HG03064 (cell line): ENCODE measurements at regions not wholly inside any gene's neighbourhood (a gene's known extent, or its start where the extent isn't known, plus 50 kb on each side); places are given as distances from the start of the nearest gene placed in this dataset.

Source experiments
- ATAC-seq: cut with Tn5 transposase; IDR thresholded peaks from one replicate; pipeline ENCODE4 v1.9.1; 2021; ENCODE audit warnings: low read depth; ENCODE audit not compliant: unreplicated experiment

- ATAC-seq, result no peak
These were observed 710.0 kb upstream of the GRAMD2B start for GRCh38 chr5:125713109-125713805.

- ATAC-seq, result no peak
These were observed 708.0 kb upstream of the GRAMD2B start for GRCh38 chr5:125715216-125715615.

- ATAC-seq, result no peak
These were observed 706.0 kb upstream of the GRAMD2B start for GRCh38 chr5:125717209-125717608.

GRCh38 chr5:125719681-125720347, 703.4 kb upstream of the GRAMD2B start:
- ATAC-seq, result no peak

GRCh38 chr5:125720348-125720685, 702.9 kb upstream of the GRAMD2B start:
- ATAC-seq, result no peak

GRCh38 chr5:125720721-125721120, 702.5 kb upstream of the GRAMD2B start:
- ATAC-seq, result no peak

GRCh38 chr5:125722550-125722949, 700.7 kb upstream of the GRAMD2B start:
- no peak for ATAC-seq

- ATAC-seq, result no peak
These were observed 697.5 kb upstream of the GRAMD2B start for GRCh38 chr5:125725691-125726090.

- ATAC-seq, result no peak
These were observed 679.3 kb upstream of the GRAMD2B start for GRCh38 chr5:125743939-125744338.

- no peak for ATAC-seq
These were observed 676.3 kb upstream of the GRAMD2B start for GRCh38 chr5:125746917-125747316.

GRCh38 chr5:125750147-125750860, 672.9 kb upstream of the GRAMD2B start:
- no peak for ATAC-seq

GRCh38 chr5:125750861-125751186, 672.4 kb upstream of the GRAMD2B start:
- no peak for ATAC-seq

GRCh38 chr5:125756456-125756855, 666.8 kb upstream of the GRAMD2B start:
- no peak for ATAC-seq

- no peak for ATAC-seq
These were observed 656.5 kb upstream of the GRAMD2B start for GRCh38 chr5:125766706-125767105.

- no peak for ATAC-seq
These were observed 647.3 kb upstream of the GRAMD2B start for GRCh38 chr5:125775896-125776295.

- ATAC-seq, result no peak
These were observed 646.5 kb upstream of the GRAMD2B start for GRCh38 chr5:125776656-125777139.

GRCh38 chr5:125778791-125779190, 644.4 kb upstream of the GRAMD2B start:
- no peak for ATAC-seq

GRCh38 chr5:125785407-125785806, 637.8 kb upstream of the GRAMD2B start:
- ATAC-seq, result no peak

- ATAC-seq, result no peak
These were observed 637.2 kb upstream of the GRAMD2B start for GRCh38 chr5:125786021-125786420.

GRCh38 chr5:125793470-125793869, 629.7 kb upstream of the GRAMD2B start:
- ATAC-seq, result no peak

- ATAC-seq, result no peak
These were observed 628.3 kb upstream of the GRAMD2B start for GRCh38 chr5:125794922-125795321.

- ATAC-seq, result no peak
These were observed 624.9 kb upstream of the GRAMD2B start for GRCh38 chr5:125798307-125798706.
